OCI-LY3 (cell line): ENCODE measurements at regions not wholly inside any gene's neighbourhood (a gene's known extent, or its start where the extent isn't known, plus 50 kb on each side); places are given as distances from the start of the nearest gene placed in this dataset.

Experiments used
- CTCF ChIP-seq: fragments of 200-600, 300-600 bp; sonication (generic); IDR thresholded peaks from 2 replicates; pipeline ENCODE4 v1.5.1; 2014; ENCODE audit warnings: antibody characterized with exemption, low read length, low read depth
- EZH2phosphoT487 ChIP-seq: fragments of 200-600 bp; shearing (Covaris generic); IDR thresholded peaks from 2 replicates; pipeline ENCODE4 v1.6.1; 2018; ENCODE audit warnings: antibody characterized with exemption, mixed run types, low read depth

- no peak for TF ChIP-seq CTCF
- no peak for TF ChIP-seq EZH2phosphoT487
Observed at GRCh38 chrX:131399678-131400428, 110.7 kb upstream of the IGSF1 start.
